ENCODE measurements at regions not wholly inside any gene's neighbourhood (a gene's known extent, or its start where the extent isn't known, plus 50 kb on each side); places are given as distances from the start of the nearest gene placed in this dataset.

DNA sequence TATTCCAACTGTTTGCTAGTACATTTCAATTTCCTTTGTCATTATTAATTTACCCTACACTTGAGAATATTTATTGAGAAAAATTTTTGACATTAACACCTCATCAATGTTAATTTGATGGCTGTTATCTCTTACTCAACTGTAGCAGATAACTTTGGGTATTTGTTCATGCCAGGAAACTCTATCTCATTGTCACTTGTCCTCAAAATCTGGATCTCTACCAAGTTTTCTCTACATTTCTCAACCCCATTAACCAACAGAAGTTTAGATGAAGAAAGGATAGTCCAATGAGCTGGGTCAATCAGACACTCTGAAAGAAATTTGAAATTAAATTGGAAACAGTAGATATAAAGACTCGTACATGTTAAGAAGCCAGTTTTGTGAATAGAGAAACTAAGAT, 395.3 kb downstream of the TUSC1 start:
- ChIA-PET POLR2A (interaction anchor here (0.7 kb wide), 1 partner anchor 111 kb away, joined by 4 read pairs; no protein-coding TSS in a partner anchor), CTCF (no interaction called here)
- TF ChIP-seq, protein P1, sequence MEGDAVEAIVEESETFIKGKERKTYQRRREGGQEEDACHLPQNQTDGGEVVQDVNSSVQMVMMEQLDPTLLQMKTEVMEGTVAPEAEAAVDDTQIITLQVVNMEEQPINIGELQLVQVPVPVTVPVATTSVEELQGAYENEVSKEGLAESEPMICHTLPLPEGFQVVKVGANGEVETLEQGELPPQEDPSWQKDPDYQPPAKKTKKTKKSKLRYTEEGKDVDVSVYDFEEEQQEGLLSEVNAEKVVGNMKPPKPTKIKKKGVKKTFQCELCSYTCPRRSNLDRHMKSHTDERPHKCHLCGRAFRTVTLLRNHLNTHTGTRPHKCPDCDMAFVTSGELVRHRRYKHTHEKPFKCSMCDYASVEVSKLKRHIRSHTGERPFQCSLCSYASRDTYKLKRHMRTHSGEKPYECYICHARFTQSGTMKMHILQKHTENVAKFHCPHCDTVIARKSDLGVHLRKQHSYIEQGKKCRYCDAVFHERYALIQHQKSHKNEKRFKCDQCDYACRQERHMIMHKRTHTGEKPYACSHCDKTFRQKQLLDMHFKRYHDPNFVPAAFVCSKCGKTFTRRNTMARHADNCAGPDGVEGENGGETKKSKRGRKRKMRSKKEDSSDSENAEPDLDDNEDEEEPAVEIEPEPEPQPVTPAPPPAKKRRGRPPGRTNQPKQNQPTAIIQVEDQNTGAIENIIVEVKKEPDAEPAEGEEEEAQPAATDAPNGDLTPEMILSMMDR (IDR thresholded peaks at IDR 0.05; ENCODE audit: control extremely low read depth, extremely low read depth, low read depth, missing control alignments) = no peak
- no peak for DNase-seq (ENCODE audit: extremely low spot score)

DNA sequence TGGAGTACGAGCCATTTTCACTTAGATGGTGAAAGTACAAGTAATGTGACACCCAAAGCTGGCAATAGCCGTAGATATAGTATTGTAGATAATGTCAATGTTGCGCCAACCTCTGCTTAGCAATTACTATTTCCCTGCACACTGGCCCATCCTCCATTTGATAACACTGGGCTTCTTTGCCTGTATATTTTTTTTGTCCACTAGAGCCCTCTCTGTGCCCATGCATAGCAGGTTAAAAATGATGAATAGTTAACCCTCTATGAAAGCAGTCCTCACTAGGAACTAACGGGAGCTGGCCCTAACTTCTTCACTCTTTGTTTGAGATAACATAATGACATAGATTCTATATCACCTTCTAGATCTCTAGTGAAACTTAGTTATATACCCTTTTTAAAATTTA, 416.8 kb downstream of the TUSC1 start:
- ChIA-PET POLR2A (no interaction called here), CTCF (no interaction called here)
- DNase-seq (ENCODE audit: extremely low spot score) = no peak
- TF ChIP-seq, protein P1 (IDR thresholded peaks at IDR 0.05; ENCODE audit: control extremely low read depth, extremely low read depth, low read depth, missing control alignments) = no peak

DNA sequence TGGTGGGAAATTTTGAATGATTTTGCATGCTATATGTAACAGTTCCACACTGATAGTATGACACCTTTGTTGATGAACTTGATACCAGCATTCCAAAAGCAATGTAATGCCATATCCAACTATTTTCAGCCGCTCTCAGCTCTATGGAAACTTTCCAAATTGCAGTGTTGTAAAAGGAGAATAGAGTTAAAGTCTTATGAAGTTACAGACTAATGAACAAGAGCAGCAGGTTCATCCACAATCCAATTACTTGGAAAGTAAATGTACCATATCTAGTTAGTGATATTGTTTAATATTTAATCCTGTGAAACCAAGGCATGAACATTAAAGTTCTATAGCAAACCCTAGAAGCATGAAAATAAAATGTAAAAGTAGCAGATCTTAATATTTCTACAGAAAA, 418.2 kb downstream of the TUSC1 start:
- TF ChIP-seq, protein P1 (IDR thresholded peaks at IDR 0.05; ENCODE audit: control extremely low read depth, extremely low read depth, low read depth, missing control alignments) = no peak
- CTCF ChIA-PET = no interaction called here
- POLR2A ChIA-PET = no interaction called here

DNA sequence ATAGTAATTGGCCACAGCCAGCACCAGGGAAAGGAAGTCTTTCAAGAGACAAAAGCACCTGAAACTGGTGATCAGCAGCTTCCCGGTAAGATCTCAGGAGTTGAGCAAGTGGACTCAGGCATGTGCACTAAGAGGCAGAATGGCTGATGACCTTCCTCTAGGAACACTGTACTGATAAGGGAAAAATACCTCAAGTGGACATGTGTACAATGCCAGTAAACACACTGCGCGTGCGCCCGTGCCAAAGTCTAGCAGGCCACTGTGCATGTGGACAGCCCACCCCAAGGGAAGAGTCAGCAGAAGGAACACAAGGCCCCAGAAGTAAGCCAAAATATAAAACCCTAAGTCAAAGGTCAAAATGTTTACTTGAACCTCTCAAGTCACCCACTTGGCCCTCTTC, 423.0 kb downstream of the TUSC1 start:
- no peak for DNase-seq (ENCODE audit: extremely low spot score)
- POLR2A ChIA-PET = no interaction called here
- TF ChIP-seq, protein P1 (IDR thresholded peaks at IDR 0.05; ENCODE audit: control extremely low read depth, extremely low read depth, low read depth, missing control alignments) = no peak
- CTCF ChIA-PET = no interaction called here

More for the DNA sequence above, 418.2 kb downstream of the TUSC1 start:
- DNase-seq (ENCODE audit: extremely low spot score) = no peak

DNA sequence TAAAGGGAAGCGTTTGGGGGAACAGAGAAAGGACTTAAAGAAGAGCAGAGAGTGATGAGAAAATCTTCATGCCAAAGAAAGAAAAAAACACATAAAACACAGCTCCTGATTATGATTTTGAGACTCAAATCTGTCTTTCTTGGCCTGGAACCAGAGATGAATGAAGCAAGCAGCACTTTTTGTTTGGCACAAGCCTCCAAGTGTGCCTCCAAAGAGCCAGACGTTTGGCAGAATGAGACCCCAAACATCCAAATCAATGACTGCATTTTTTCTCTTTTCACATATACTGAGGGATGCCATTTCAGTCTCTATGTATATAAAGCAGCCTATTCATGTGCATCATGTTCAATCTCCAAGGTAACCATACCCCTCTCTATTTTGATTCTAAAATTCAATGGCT, 424.2 kb downstream of the TUSC1 start:
- ChIA-PET POLR2A (no interaction called here), CTCF (no interaction called here)
- TF ChIP-seq, protein P1 (IDR thresholded peaks at IDR 0.05; ENCODE audit: control extremely low read depth, extremely low read depth, low read depth, missing control alignments) = no peak
- DNase-seq (ENCODE audit: extremely low spot score) = no peak

DNA sequence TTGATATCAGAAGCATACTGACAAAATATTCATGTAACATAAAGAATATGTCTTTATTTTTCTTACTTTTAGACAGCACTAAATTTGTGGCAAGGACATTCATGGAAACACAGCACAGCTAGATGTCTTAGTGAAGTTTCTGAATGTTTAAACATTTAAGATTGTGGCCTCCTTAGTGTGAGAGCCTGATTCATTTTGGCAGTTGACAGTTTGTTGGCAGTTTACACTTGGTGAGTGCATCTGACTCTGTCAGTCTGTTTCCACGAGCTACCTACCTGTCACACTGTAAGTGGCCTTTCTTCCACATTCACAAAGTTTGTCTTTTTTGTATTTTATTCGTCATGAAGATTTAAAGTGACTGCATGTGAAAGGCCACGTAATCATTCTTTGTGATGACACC, 436.8 kb downstream of the TUSC1 start:
- TF ChIP-seq, protein P1 (IDR thresholded peaks at IDR 0.05; ENCODE audit: control extremely low read depth, extremely low read depth, low read depth, missing control alignments) = no peak
- CTCF ChIA-PET = interaction anchor here (1.6 kb wide), 1 partner anchor 9 kb away, joined by 5 read pairs; no protein-coding TSS in a partner anchor
- POLR2A ChIA-PET = no interaction called here
- DNase-seq (ENCODE audit: extremely low spot score) = no peak

All from GM10248 (cell line).